GM23338 (cell line): ENCODE measurements at regions not wholly inside any gene's neighbourhood (a gene's known extent, or its start where the extent isn't known, plus 50 kb on each side); places are given as distances from the start of the nearest gene placed in this dataset.

Experiments used
- ATAC-seq: fragments of 200-7000 bp; cut with Tn5 transposase; 3 replicates; pipeline ENCODE4 v1.9.1; 2020
- DNase-seq: peaks from one replicate; pipeline ENCODE4 v3.0.0-alpha.2; 2015; ENCODE audit warnings: low spot score
- H2AFZ ChIP-seq: fragments of 200-600 bp; sonication (generic); 2 replicates; pipeline ENCODE4 v1.8.0; 2016; ENCODE audit warnings: antibody characterized with exemption, mild to moderate bottlenecking, moderate library complexity
- H3F3A ChIP-seq: fragments of 200-600 bp; sonication (generic); replicated peaks from 2 replicates; pipeline ENCODE4 v1.8.0; 2017; ENCODE audit warnings: antibody characterized with exemption, mixed run types, low read depth
- H3K27ac ChIP-seq: fragments of 200-600 bp; sonication (generic); 2 replicates; pipeline ENCODE4 v1.6.1; 2016; ENCODE audit warnings: low read depth
- H3K27me3 ChIP-seq: fragments of 200-600 bp; sonication (generic); 2 replicates; pipeline ENCODE4 v1.8.0; 2016; ENCODE audit warnings: mild to moderate bottlenecking, mixed run types, moderate library complexity; ENCODE audit not compliant: insufficient read depth
- H3K36me3 ChIP-seq: fragments of 200-600 bp; sonication (generic); 2 replicates; pipeline ENCODE4 v1.8.0; 2016; ENCODE audit warnings: mild to moderate bottlenecking; ENCODE audit not compliant: insufficient read depth
- H3K4me1 ChIP-seq: fragments of 200-600 bp; sonication (generic); 2 replicates; pipeline ENCODE4 v1.8.0; 2016; ENCODE audit warnings: mild to moderate bottlenecking, moderate library complexity; ENCODE audit not compliant: insufficient read depth
- H3K4me2 ChIP-seq: fragments of 200-600 bp; sonication (generic); 2 replicates; pipeline ENCODE4 v1.7.1; 2017; ENCODE audit warnings: mixed run types
- H3K4me3 ChIP-seq: fragments of 200-600 bp; sonication (generic); 2 replicates; pipeline ENCODE4 v1.6.1; 2016; ENCODE audit warnings: mixed run types
- H3K79me2 ChIP-seq: fragments of 200-600 bp; sonication (generic); replicated peaks from 2 replicates; pipeline ENCODE4 v1.8.0; 2017; ENCODE audit warnings: mild to moderate bottlenecking; ENCODE audit not compliant: insufficient read depth
- H3K9me2 ChIP-seq: fragments of 200-600 bp; sonication (generic); 2 replicates; pipeline ENCODE4 v1.8.0; 2017; ENCODE audit not compliant: insufficient read depth
- H4K20me1 ChIP-seq: fragments of 200-600 bp; sonication (generic); replicated peaks from 2 replicates; pipeline ENCODE4 v1.8.0; 2017; ENCODE audit warnings: mild to moderate bottlenecking; ENCODE audit not compliant: insufficient read depth
- H3K27ac Mint-ChIP-seq: 2 replicates; pipeline ENCODE4 v1.8.0; 2020; ENCODE audit warnings: inconsistent platforms, mild to moderate bottlenecking, moderate library complexity, mixed read lengths
- H3K27me3 Mint-ChIP-seq: 3 replicates; pipeline ENCODE4 v1.8.0; 2022; ENCODE audit warnings: low read depth, mild to moderate bottlenecking, moderate library complexity, mixed read lengths, inconsistent platforms; ENCODE audit not compliant: insufficient read depth, poor library complexity
- H3K36me3 Mint-ChIP-seq: 3 replicates; pipeline ENCODE4 v1.8.0; 2021; ENCODE audit warnings: low read depth, mild to moderate bottlenecking, inconsistent platforms, moderate library complexity, mixed read lengths
- H3K4me1 Mint-ChIP-seq: 3 replicates; pipeline ENCODE4 v1.8.0; 2020; ENCODE audit warnings: mild to moderate bottlenecking, inconsistent platforms, mixed read lengths
- H3K4me3 Mint-ChIP-seq: 3 replicates; pipeline ENCODE4 v1.8.0; 2021; ENCODE audit warnings: moderate library complexity, mild to moderate bottlenecking, inconsistent platforms, mixed read lengths
- H3K9me3 Mint-ChIP-seq: 3 replicates; pipeline ENCODE4 v1.8.0; 2020; ENCODE audit warnings: moderate library complexity, mild to moderate bottlenecking, inconsistent platforms, mixed read lengths
- CREB1 ChIP-seq: fragments of 250-450 bp; sonication (Bioruptor Pico); IDR thresholded peaks from 2 replicates; pipeline ENCODE4 v1.5.0; 2020; ENCODE audit warnings: low read depth, mild to moderate bottlenecking, moderate library complexity
- EZH2 ChIP-seq: fragments of 200-600 bp; sonication (generic); IDR thresholded peaks from one replicate; pipeline ENCODE4 v1.8.0; 2017; ENCODE audit warnings: antibody characterized with exemption, mild to moderate bottlenecking, low read depth; ENCODE audit not compliant: unreplicated experiment
- EZH2phosphoT487 ChIP-seq: fragments of 200-600 bp; sonication (generic); IDR thresholded peaks from one replicate; pipeline ENCODE4 v1.8.1; 2018; ENCODE audit warnings: antibody characterized with exemption; ENCODE audit not compliant: unreplicated experiment
- JUNB ChIP-seq: IDR thresholded peaks from one replicate; pipeline ENCODE4 v1.6.1; 2016; ENCODE audit warnings: antibody characterized with exemption; ENCODE audit not compliant: unreplicated experiment
- NANOG ChIP-seq: IDR thresholded peaks from 2 replicates; pipeline ENCODE4 v1.6.1; 2016; ENCODE audit warnings: antibody characterized with exemption, borderline replicate concordance
- POLR2AphosphoS5 ChIP-seq: IDR thresholded peaks from 2 replicates; pipeline ENCODE4 v1.6.1; 2016; ENCODE audit warnings: antibody characterized with exemption, low read depth
- STAT1 ChIP-seq: IDR thresholded peaks from one replicate; pipeline ENCODE4 v1.6.1; 2016; ENCODE audit warnings: antibody characterized with exemption; ENCODE audit not compliant: unreplicated experiment
- ZNF114 ChIP-seq: fragments of 250-450 bp; sonication (Bioruptor Pico); IDR thresholded peaks from 2 replicates; pipeline ENCODE4 v1.5.0; 2020; ENCODE audit warnings: mild to moderate bottlenecking, moderate library complexity
- ZNF331 ChIP-seq: fragments of 250-450 bp; sonication (Bioruptor Pico); IDR thresholded peaks from 2 replicates; pipeline ENCODE4 v1.5.0; 2020; ENCODE audit warnings: low read depth, mild to moderate bottlenecking, moderate library complexity
- TF ChIP-seq, protein P1 (sequence below), 2 experiments: fragments of 200-600 bp in 1 of 2; sonication (generic) in 1 of 2; conservative IDR thresholded peaks; 2 replicates each; pipeline versions ENCODE4 v1.5.1 to v1.6.1; 2016 to 2017; ENCODE audit warnings: antibody characterized with exemption in 2 of 2, low read depth in 2 of 2, mild to moderate bottlenecking in 2 of 2, moderate library complexity in 1 of 2
- TF ChIP-seq, protein P2 (sequence below): IDR thresholded peaks from one replicate; pipeline ENCODE4 v1.6.1; 2018; ENCODE audit warnings: antibody characterized with exemption; ENCODE audit not compliant: unreplicated experiment
- TF ChIP-seq, protein P3 (sequence below): IDR thresholded peaks from 2 replicates; pipeline ENCODE4 v1.6.1; 2016; ENCODE audit warnings: antibody characterized with exemption

DNA sequence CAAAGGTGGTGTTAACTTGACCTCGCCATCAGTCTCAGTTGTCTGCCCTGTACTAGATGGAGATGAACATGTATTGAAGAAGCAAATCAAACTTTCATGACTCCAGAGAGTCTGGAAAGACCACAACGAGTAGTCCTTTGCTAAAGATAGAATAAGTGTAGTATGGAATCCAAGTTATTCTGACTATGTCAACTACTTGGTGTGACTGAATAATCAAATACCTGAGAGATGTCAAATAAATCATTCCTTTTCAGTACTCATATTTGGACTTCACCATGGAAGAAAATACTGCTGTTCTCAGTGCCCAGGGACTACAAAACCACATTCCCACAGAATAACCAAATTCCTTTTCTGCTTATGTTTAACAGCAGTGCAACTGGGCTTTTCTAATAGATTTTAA, 161.2 kb upstream of the SPRY1 start:
- no peaks in the 10 kb centered on the region for H3K36me3 ChIP-seq
- no peak overlapping the region for H3K4me2 ChIP-seq
- no peaks in the 10 kb centered on the region for H3K27me3 Mint-ChIP-seq
- no peaks in the 10 kb centered on the region for H3K27me3 ChIP-seq
- peaks cover 36% of the 10 kb centered on the region for H3K4me1 ChIP-seq
- ATAC-seq: no peak
- 0 out of 2 replicates have a peak, but pooled peaks cover 4% of the 10 kb centered on the region for H3K9me2 ChIP-seq
- H3K27ac Mint-ChIP-seq: no peak overlapping the region
- no peaks in the 10 kb centered on the region for H3F3A ChIP-seq
- no peak overlapping the region for H3K4me3 ChIP-seq
- no peaks in the 10 kb centered on the region for H4K20me1 ChIP-seq
- H3K36me3 Mint-ChIP-seq: peaks cover 19% of the 10 kb centered on the region
- no peak overlapping the region for H3K4me3 Mint-ChIP-seq
- TF ChIP-seq EZH2phosphoT487: no peak
- TF ChIP-seq EZH2: no peak
- TF ChIP-seq POLR2AphosphoS5: no peak
- TF ChIP-seq, protein P1, sequence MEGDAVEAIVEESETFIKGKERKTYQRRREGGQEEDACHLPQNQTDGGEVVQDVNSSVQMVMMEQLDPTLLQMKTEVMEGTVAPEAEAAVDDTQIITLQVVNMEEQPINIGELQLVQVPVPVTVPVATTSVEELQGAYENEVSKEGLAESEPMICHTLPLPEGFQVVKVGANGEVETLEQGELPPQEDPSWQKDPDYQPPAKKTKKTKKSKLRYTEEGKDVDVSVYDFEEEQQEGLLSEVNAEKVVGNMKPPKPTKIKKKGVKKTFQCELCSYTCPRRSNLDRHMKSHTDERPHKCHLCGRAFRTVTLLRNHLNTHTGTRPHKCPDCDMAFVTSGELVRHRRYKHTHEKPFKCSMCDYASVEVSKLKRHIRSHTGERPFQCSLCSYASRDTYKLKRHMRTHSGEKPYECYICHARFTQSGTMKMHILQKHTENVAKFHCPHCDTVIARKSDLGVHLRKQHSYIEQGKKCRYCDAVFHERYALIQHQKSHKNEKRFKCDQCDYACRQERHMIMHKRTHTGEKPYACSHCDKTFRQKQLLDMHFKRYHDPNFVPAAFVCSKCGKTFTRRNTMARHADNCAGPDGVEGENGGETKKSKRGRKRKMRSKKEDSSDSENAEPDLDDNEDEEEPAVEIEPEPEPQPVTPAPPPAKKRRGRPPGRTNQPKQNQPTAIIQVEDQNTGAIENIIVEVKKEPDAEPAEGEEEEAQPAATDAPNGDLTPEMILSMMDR (conservative IDR thresholded peaks at IDR 0.05; ENCODE audit: low read depth in 2 of 2): no peak
- no peak for TF ChIP-seq JUNB
- TF ChIP-seq, protein P2, sequence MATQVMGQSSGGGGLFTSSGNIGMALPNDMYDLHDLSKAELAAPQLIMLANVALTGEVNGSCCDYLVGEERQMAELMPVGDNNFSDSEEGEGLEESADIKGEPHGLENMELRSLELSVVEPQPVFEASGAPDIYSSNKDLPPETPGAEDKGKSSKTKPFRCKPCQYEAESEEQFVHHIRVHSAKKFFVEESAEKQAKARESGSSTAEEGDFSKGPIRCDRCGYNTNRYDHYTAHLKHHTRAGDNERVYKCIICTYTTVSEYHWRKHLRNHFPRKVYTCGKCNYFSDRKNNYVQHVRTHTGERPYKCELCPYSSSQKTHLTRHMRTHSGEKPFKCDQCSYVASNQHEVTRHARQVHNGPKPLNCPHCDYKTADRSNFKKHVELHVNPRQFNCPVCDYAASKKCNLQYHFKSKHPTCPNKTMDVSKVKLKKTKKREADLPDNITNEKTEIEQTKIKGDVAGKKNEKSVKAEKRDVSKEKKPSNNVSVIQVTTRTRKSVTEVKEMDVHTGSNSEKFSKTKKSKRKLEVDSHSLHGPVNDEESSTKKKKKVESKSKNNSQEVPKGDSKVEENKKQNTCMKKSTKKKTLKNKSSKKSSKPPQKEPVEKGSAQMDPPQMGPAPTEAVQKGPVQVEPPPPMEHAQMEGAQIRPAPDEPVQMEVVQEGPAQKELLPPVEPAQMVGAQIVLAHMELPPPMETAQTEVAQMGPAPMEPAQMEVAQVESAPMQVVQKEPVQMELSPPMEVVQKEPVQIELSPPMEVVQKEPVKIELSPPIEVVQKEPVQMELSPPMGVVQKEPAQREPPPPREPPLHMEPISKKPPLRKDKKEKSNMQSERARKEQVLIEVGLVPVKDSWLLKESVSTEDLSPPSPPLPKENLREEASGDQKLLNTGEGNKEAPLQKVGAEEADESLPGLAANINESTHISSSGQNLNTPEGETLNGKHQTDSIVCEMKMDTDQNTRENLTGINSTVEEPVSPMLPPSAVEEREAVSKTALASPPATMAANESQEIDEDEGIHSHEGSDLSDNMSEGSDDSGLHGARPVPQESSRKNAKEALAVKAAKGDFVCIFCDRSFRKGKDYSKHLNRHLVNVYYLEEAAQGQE: no peak
- no peak for TF ChIP-seq STAT1
- TF ChIP-seq ZNF331 (CRISPR knock-in tag): no peak
- TF ChIP-seq CREB1: no peak
- H3K9me3 Mint-ChIP-seq: no peaks in the 10 kb centered on the region
- no peak overlapping the region for H3K27ac ChIP-seq
- no peak overlapping the region for H2AFZ ChIP-seq
- no peak for DNase-seq
- peaks cover 28% of the 10 kb centered on the region for H3K4me1 Mint-ChIP-seq
- H3K79me2 ChIP-seq: no peaks in the 10 kb centered on the region

DNA sequence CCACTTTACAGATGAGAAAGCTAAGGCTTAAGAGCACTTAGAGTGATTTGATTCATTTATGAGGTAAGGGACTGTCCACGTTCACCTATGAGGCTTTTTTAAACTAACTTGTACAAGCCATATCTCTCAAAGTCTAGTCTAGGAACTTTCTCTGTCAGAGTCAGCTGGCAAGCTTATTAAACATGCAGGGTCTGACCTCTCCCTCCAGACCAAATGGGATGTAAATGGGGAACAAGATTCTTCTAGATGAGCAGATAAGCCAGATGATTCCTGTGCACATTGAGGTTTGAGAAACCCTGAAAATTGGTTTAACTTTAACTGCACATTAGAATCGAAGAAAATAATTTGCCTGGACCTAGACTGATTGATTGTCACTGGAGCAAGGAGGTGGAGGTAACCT, 160.0 kb upstream of the SPRY1 start:
- Histone ChIP-seq H3K27me3 (no peaks in the 10 kb centered on the region), H3F3A (no peaks in the 10 kb centered on the region), H3K4me1 (peaks cover 25% of the 10 kb centered on the region), H2AFZ (no peak overlapping the region), H3K9me2 (0 out of 2 replicates have a peak, but pooled peaks cover 4% of the 10 kb centered on the region), H4K20me1 (no peaks in the 10 kb centered on the region), H3K4me2 (no peak overlapping the region), H3K36me3 (no peaks in the 10 kb centered on the region), H3K79me2 (no peaks in the 10 kb centered on the region), H3K4me3 (no peak overlapping the region), H3K27ac (no peak overlapping the region)
- DNase-seq: no peak
- H3K36me3 Mint-ChIP-seq: peaks cover 19% of the 10 kb centered on the region
- TF ChIP-seq ZNF331 (CRISPR knock-in tag) (no peak), ZNF114 (no peak), CREB1 (no peak), JUNB (no peak), POLR2AphosphoS5 (no peak), NANOG (no peak), STAT1 (no peak)
- TF ChIP-seq, protein P2: no peak
- TF ChIP-seq, protein P3, sequence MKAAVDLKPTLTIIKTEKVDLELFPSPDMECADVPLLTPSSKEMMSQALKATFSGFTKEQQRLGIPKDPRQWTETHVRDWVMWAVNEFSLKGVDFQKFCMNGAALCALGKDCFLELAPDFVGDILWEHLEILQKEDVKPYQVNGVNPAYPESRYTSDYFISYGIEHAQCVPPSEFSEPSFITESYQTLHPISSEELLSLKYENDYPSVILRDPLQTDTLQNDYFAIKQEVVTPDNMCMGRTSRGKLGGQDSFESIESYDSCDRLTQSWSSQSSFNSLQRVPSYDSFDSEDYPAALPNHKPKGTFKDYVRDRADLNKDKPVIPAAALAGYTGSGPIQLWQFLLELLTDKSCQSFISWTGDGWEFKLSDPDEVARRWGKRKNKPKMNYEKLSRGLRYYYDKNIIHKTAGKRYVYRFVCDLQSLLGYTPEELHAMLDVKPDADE: no peak
- ATAC-seq: no peak
- no peaks in the 10 kb centered on the region for H3K27me3 Mint-ChIP-seq
- H3K4me1 Mint-ChIP-seq: peaks cover 16% of the 10 kb centered on the region
- H3K9me3 Mint-ChIP-seq: no peaks in the 10 kb centered on the region
- no peak overlapping the region for H3K27ac Mint-ChIP-seq
- no peak overlapping the region for H3K4me3 Mint-ChIP-seq
